ENCODE measurements at regions not wholly inside any gene's neighbourhood (a gene's known extent, or its start where the extent isn't known, plus 50 kb on each side); places are given as distances from the start of the nearest gene placed in this dataset.
"Not testable (repeated sequence)": the region's sequence is repeated elsewhere in the genome, so short reads cannot be mapped to it uniquely, and the experiment has no call there.

GRCh38 chr4:121593760-121594159, 103.0 kb downstream of the ANXA5 start:
- Histone ChIP-seq H3K4me1 (no peaks in the 10 kb centered on the region), H3K79me2 (no peaks in the 10 kb centered on the region), H3K27me3 (ENCODE audit: control insufficient read depth, insufficient read depth, low read length) (no peaks in the 10 kb centered on the region), H3K27ac (no peak overlapping the region), H3K4me3 (ENCODE audit: low read depth, low read length) (no peak overlapping the region), H3K36me3 (ENCODE audit: control insufficient read depth, insufficient read depth, low read length) (no peaks in the 10 kb centered on the region), H3K9me3 (ENCODE audit: control insufficient read depth, low read length) (no peaks in the 10 kb centered on the region), H3K4me2 (ENCODE audit: low read length) (no peak overlapping the region), H3K9ac (no peak overlapping the region), H2AFZ (no peak overlapping the region)
- TF ChIP-seq CTCF (IDR thresholded peaks at IDR 0.05), result no peak

GRCh38 chr4:121592257-121592656, 104.5 kb downstream of the ANXA5 start:
- not testable (repeated sequence) for H3K79me2 ChIP-seq; H3K27me3 ChIP-seq (ENCODE audit: control insufficient read depth, insufficient read depth, low read length); H3K9ac ChIP-seq; H3K36me3 ChIP-seq (ENCODE audit: control insufficient read depth, insufficient read depth, low read length); H3K27ac ChIP-seq; H3K4me1 ChIP-seq; H3K4me3 ChIP-seq (ENCODE audit: low read depth, low read length); H3K4me2 ChIP-seq (ENCODE audit: low read length); H3K9me3 ChIP-seq (ENCODE audit: control insufficient read depth, low read length); H2AFZ ChIP-seq

GRCh38 chr4:121584836-121585235, 111.9 kb downstream of the ANXA5 start:
- Histone ChIP-seq H3K36me3 (ENCODE audit: control insufficient read depth, insufficient read depth, low read length) (no peaks in the 10 kb centered on the region), H3K27ac (no peak overlapping the region), H3K27me3 (ENCODE audit: control insufficient read depth, insufficient read depth, low read length) (no peaks in the 10 kb centered on the region), H3K4me2 (ENCODE audit: low read length) (no peak overlapping the region), H3K4me3 (ENCODE audit: low read depth, low read length) (no peak overlapping the region), H3K4me1 (no peaks in the 10 kb centered on the region), H2AFZ (no peak overlapping the region), H3K9ac (no peak overlapping the region), H3K79me2 (no peaks in the 10 kb centered on the region), H3K9me3 (ENCODE audit: control insufficient read depth, low read length) (no peaks in the 10 kb centered on the region)
- no peak for TF ChIP-seq CTCF (IDR thresholded peaks at IDR 0.05)

- H3K9ac ChIP-seq, result no peak overlapping the region
- TF ChIP-seq CTCF (IDR thresholded peaks at IDR 0.05), result no peak
- no peak overlapping the region for H3K4me3 ChIP-seq (ENCODE audit: low read depth, low read length)
- H3K9me3 ChIP-seq (ENCODE audit: control insufficient read depth, low read length), result no peaks in the 10 kb centered on the region
- no peak overlapping the region for H3K4me2 ChIP-seq (ENCODE audit: low read length)
- no peak overlapping the region for H2AFZ ChIP-seq
- no peaks in the 10 kb centered on the region for H3K79me2 ChIP-seq
- no peaks in the 10 kb centered on the region for H3K27me3 ChIP-seq (ENCODE audit: control insufficient read depth, insufficient read depth, low read length)
- no peaks in the 10 kb centered on the region for H3K36me3 ChIP-seq (ENCODE audit: control insufficient read depth, insufficient read depth, low read length)
- H3K4me1 ChIP-seq, result no peaks in the 10 kb centered on the region
- no peak overlapping the region for H3K27ac ChIP-seq
Observed at GRCh38 chr4:121583396-121583795, 113.4 kb downstream of the ANXA5 start.

GRCh38 chr4:121582296-121582695, 114.5 kb downstream of the ANXA5 start:
- no peak for TF ChIP-seq CTCF (IDR thresholded peaks at IDR 0.05)
- no peaks in the 10 kb centered on the region for H3K36me3 ChIP-seq (ENCODE audit: control insufficient read depth, insufficient read depth, low read length)
- no peak overlapping the region for H3K27ac ChIP-seq
- no peaks in the 10 kb centered on the region for H3K79me2 ChIP-seq
- H3K9me3 ChIP-seq (ENCODE audit: control insufficient read depth, low read length), result no peaks in the 10 kb centered on the region
- no peak overlapping the region for H3K9ac ChIP-seq
- H3K4me1 ChIP-seq, result no peaks in the 10 kb centered on the region
- no peaks in the 10 kb centered on the region for H3K27me3 ChIP-seq (ENCODE audit: control insufficient read depth, insufficient read depth, low read length)
- no peak overlapping the region for H3K4me3 ChIP-seq (ENCODE audit: low read depth, low read length)
- H3K4me2 ChIP-seq (ENCODE audit: low read length), result no peak overlapping the region
- H2AFZ ChIP-seq, result no peak overlapping the region

GRCh38 chr4:121575392-121575791, 121.4 kb downstream of the ANXA5 start:
- H3K4me1 ChIP-seq; H3K27me3 ChIP-seq (ENCODE audit: control insufficient read depth, insufficient read depth, low read length); H3K27ac ChIP-seq; H3K4me2 ChIP-seq (ENCODE audit: low read length); H3K9me3 ChIP-seq (ENCODE audit: control insufficient read depth, low read length); H3K9ac ChIP-seq; H3K36me3 ChIP-seq (ENCODE audit: control insufficient read depth, insufficient read depth, low read length); H3K4me3 ChIP-seq (ENCODE audit: low read depth, low read length); H2AFZ ChIP-seq; H3K79me2 ChIP-seq: not testable (repeated sequence)

Measured in parathyroid adenoma (tissue), 2 donors.